LNCAP (cell line): ENCODE measurements at regions not wholly inside any gene's neighbourhood (a gene's known extent, or its start where the extent isn't known, plus 50 kb on each side); places are given as distances from the start of the nearest gene placed in this dataset.

Experiments used
- TF ChIP-seq, protein P1 (sequence below): fragments of 450-650 bp; IDR thresholded peaks from 2 replicates; pipeline ENCODE4 v1.5.1; 2017; ENCODE audit warnings: mild to moderate bottlenecking

DNA sequence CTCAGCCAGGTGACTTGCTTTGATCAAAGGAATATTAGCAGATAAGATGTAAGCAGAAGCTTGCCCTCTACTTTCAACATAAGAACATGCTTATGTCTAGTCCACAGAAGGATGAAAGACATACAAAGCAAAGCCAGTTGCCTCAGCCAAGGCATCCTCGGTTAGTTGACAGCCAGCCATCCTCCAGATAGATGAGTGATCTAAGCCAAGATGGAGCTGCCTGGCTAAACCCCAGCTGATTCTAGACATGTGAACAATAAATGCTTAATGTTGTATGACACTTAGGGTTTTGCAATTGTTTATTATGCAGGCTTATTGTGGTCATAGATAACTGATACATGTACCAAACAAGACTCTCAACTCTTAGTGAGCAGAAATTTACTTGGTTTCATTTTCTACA, 157.6 kb upstream of the TMTC2 start:
- TF ChIP-seq, protein P1, sequence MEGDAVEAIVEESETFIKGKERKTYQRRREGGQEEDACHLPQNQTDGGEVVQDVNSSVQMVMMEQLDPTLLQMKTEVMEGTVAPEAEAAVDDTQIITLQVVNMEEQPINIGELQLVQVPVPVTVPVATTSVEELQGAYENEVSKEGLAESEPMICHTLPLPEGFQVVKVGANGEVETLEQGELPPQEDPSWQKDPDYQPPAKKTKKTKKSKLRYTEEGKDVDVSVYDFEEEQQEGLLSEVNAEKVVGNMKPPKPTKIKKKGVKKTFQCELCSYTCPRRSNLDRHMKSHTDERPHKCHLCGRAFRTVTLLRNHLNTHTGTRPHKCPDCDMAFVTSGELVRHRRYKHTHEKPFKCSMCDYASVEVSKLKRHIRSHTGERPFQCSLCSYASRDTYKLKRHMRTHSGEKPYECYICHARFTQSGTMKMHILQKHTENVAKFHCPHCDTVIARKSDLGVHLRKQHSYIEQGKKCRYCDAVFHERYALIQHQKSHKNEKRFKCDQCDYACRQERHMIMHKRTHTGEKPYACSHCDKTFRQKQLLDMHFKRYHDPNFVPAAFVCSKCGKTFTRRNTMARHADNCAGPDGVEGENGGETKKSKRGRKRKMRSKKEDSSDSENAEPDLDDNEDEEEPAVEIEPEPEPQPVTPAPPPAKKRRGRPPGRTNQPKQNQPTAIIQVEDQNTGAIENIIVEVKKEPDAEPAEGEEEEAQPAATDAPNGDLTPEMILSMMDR, result no peak

DNA sequence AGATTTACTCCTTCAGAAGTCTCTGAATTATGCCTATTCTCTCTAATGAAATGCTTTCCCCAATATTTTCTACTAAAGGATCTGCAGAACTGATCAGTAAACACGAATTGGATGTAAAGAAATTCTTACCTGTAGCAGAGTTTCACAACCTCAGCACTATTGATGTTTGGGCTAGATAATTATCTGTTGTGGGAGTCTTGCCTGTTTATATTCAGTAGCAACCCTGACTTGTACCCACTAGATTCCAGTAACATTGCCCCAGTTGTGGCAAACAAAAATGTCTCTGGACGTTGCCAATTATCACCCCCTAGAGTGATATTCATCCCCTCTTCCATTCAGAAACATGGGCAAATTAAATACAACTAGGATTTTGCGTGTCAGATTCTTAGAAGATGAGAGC, 156.8 kb upstream of the TMTC2 start:
- TF ChIP-seq, protein P1, result no peak

DNA sequence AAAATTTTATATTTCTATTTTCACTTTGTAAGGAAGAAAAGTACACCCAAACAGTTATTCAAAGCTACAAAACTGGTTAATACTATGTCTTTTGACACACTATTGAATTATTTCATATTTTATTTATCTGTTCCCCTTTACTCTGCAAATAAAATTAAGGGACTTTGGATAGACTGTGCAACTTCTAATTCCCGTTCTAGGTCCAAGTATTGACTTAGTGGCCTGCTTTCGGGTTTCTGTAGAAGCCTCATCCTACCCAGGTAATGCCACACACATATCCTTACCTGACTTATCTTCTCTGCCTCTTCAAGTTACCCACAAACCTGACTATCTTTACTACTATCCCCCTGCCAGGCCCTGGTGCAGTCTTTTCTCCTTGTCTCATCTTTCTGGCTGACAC, 156.3 kb upstream of the TMTC2 start:
- TF ChIP-seq, protein P1, result no peak

DNA sequence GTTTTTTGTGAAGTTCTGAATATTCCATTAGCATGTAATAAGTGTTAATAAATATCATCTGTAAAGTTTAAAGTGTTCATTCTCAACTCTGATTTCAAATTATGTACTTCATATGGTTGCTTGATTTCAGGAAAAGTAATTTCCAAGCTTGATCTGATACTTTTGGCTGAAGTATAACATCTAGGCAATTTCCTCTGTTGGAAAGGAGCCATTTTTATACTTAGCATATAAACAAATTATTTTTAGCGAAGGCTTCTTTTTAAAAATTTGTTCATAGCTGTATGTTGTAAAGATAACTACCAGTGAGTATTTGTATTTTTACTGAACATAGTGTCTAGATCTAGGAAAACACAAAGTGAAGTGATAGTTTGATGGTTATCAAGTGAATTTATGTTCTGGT, 153.4 kb upstream of the TMTC2 start:
- TF ChIP-seq, protein P1, result no peak

DNA sequence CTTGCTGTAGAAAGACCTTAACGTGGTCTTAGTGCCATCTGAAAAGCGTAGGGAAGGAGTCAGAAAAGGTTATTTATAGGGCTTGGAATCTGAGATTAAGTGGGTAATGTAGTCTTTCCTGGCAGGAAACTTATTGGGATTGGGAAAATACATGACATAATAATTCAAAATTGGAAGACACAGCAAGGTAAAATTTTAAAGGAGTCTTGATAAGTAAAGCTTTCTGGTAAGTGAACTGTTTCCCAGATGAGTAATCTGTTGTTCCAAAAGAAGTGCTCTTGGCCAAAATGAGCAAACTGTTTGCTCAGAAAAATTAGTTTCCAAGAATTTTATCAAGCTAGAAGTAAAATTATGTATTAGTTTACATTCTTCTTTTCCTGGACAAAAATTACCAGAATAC, 149.3 kb upstream of the TMTC2 start:
- TF ChIP-seq, protein P1, result no peak

DNA sequence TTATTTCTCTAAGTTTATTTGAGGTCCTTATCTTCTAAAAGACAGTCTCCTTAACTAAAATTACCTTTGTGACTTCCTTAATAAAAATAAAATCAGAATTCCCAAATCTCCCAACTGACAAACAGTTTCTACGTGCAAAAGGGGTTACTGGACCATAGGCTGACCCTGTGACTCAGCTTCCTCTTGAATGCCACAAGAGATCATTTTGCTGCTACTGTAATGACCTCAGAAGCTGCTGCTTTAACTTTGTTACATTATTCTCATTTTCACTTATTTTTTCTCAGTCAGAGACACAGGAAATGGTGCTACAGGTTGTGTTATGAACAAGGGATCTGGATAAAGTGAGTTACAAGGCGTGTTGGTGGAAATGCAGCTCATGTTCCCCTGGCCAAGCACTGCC, 132.2 kb upstream of the TMTC2 start:
- TF ChIP-seq, protein P1, result no peak

DNA sequence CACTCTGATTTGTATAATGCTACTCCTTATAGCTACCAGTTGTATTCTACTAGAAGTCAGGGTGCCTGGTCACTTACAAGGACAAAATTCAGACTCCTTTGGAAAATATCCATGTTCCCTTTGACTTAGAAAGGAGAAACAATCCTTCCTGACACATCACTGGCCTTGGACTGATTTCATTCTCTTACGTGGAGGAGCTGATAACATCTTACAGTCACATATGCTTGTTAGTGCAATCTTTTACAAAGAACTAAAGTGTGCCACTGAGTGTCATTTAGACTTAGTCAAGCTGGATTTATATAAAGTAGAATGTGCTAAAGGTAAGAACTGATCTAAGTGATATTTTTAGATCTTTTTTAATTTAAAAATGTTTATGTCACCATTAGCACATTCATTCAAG, 131.0 kb upstream of the TMTC2 start:
- TF ChIP-seq, protein P1, result no peak

DNA sequence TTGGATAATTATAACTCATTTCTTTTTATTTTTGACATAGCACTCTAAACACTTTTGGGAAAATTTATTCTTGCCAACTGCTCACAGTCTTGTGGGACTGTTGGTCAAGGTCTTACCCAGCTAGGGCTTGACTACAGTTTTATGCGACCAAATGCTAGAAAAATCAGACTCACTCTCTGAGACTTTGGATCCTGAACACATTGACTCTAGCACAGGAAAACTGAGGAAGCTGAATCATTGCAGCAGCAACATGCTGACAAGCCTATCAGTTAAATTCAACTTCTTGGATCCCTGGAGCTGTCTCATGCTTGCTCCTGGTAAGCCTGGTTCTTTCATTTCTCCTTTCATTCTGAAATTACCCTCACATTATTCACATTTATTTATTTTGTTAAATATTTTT, 120.7 kb upstream of the TMTC2 start:
- TF ChIP-seq, protein P1, result no peak
